HepG2 (cell line): ENCODE measurements at regions not wholly inside any gene's neighbourhood (a gene's known extent, or its start where the extent isn't known, plus 50 kb on each side); places are given as distances from the start of the nearest gene placed in this dataset.

Experiments used
- ATAC-seq: fragments of 200-7000 bp; cut with Tn5 transposase; 3 replicates; pipeline ENCODE4 v1.9.1; 2020; ENCODE audit warnings: mild to moderate bottlenecking, moderate library complexity
- BruUV-seq: library from RNA; stranded (reverse); fragments of 400-500 nt; replicated peaks from 2 replicates; lab custom pipeline; 2021; lab: Mats Ljungman, UMichigan
- CTCF ChIA-PET: fragments of 300-600 bp; formaldehyde crosslinking; extraction: SDS; loops from one replicate; lab custom pipeline; 2021; ENCODE audit warnings: low total read pairs, inconsistent platforms, low intra/inter-chr PET ratio; lab: Yijun Ruan, JAX
- POLR2A ChIA-PET: fragments of 350-600 bp; sonication (Branson Sonifier 250); formaldehyde crosslinking; loops from one replicate; lab custom pipeline; 2020; ENCODE audit warnings: antibody characterized with exemption, inconsistent platforms; lab: Yijun Ruan, JAX
- DNase-seq: peaks from one replicate; pipeline ENCODE4 v3.0.0-alpha.2; 2015; ENCODE audit warnings: low spot score
- FAIRE-seq: peaks from 3 replicates; lab custom pipeline; 2011; peaks lifted over from hg19 to GRCh38; lab: Jason Lieb, UNC
- H2AFZ ChIP-seq: one replicate; pipeline ENCODE4 v1.6.1; 2011; ENCODE audit warnings: low read length, inconsistent platforms
- H3K27ac ChIP-seq: fragments of 300-600 bp; 3 replicates; pipeline ENCODE4 v1.8.0; 2011; ENCODE audit warnings: mixed run types, mild to moderate bottlenecking, mixed read lengths, low read length, inconsistent platforms; ENCODE audit not compliant: insufficient read depth; ENCODE audit errors: extremely low read length
- H3K27me3 ChIP-seq, 2 experiments: fragments of 200-600 bp in 1 of 2; 2 replicates in 1 of 2; 3 replicates in 1 of 2; pipeline versions ENCODE4 v1.6.0 to v1.8.0; 2011; ENCODE audit warnings: low read length in 2 of 2, mild to moderate bottlenecking in 2 of 2, moderate library complexity in 2 of 2, inconsistent platforms in 1 of 2; ENCODE audit not compliant: insufficient read depth in 2 of 2, control insufficient read depth in 1 of 2
- H3K36me3 ChIP-seq, 2 experiments: fragments of 200-600 bp in 1 of 2; replicated peaks in 1 of 2; 2 replicates in 1 of 2; 3 replicates in 1 of 2; pipeline versions ENCODE4 v1.5.1 to v1.8.0; 2011; ENCODE audit warnings: low read length in 2 of 2, inconsistent platforms in 1 of 2; ENCODE audit not compliant: insufficient read depth in 2 of 2, control insufficient read depth in 1 of 2
- H3K4me1 ChIP-seq: 2 replicates; pipeline ENCODE4 v1.5.1; 2012; ENCODE audit warnings: low read length, inconsistent platforms; ENCODE audit not compliant: insufficient read depth
- H3K4me2 ChIP-seq: 2 replicates; pipeline ENCODE4 v1.6.0; 2011; ENCODE audit warnings: low read depth, low read length, inconsistent platforms
- H3K4me3 ChIP-seq, 3 experiments: fragments of 200-600 bp in 1 of 3; sonication (generic), shearing (Covaris generic) in 1 of 3; replicated peaks in 1 of 3; 2 replicates each; pipeline ENCODE4 v1.5.1; 2011 to 2016; ENCODE audit warnings: low read length in 3 of 3, inconsistent platforms in 2 of 3, low read depth in 2 of 3, mild to moderate bottlenecking in 2 of 3, control low read depth in 1 of 3, mixed read lengths in 1 of 3; ENCODE audit not compliant: insufficient read depth in 1 of 3
- H3K79me2 ChIP-seq: one replicate; pipeline ENCODE4 v1.6.1; 2011; ENCODE audit warnings: low read length, inconsistent platforms; ENCODE audit not compliant: insufficient read depth
- H3K9ac ChIP-seq: 2 replicates; pipeline ENCODE4 v1.6.0; 2011; ENCODE audit warnings: mild to moderate bottlenecking, low read depth, low read length, inconsistent platforms; ENCODE audit not compliant: insufficient read depth
- H3K9me3 ChIP-seq: 2 replicates; pipeline ENCODE4 v1.5.1; 2012; ENCODE audit warnings: mild to moderate bottlenecking, low read length
- H4K20me1 ChIP-seq: 2 replicates; pipeline ENCODE4 v1.6.0; 2011; ENCODE audit warnings: inconsistent platforms, mild to moderate bottlenecking, low read length, moderate library complexity; ENCODE audit not compliant: insufficient read depth
- IRF1 ChIP-seq: sonication (generic); formaldehyde crosslinking; IDR thresholded peaks from 2 replicates; pipeline ENCODE4 v1.4.0; 2020; ENCODE audit warnings: low read depth, mild to moderate bottlenecking, missing genetic modification reagents
- ISX ChIP-seq: sonication (generic); formaldehyde crosslinking; conservative IDR thresholded peaks from 2 replicates; pipeline ENCODE4 v1.5.0; 2020; ENCODE audit warnings: missing genetic modification reagents
- SMYD3 ChIP-seq: sonication (generic); formaldehyde crosslinking; IDR thresholded peaks from 2 replicates; pipeline ENCODE4 v1.8.1; 2023; ENCODE audit warnings: mild to moderate bottlenecking, missing genetic modification reagents
- TBX3 ChIP-seq: fragments of 450-650 bp; IDR thresholded peaks from 2 replicates; pipeline ENCODE4 v1.6.1; 2017; ENCODE audit warnings: antibody characterized with exemption, mild to moderate bottlenecking, inconsistent platforms, borderline replicate concordance
- TRIM24 ChIP-seq: sonication (generic); formaldehyde crosslinking; IDR thresholded peaks from 2 replicates; pipeline ENCODE4 v1.8.0; 2022; ENCODE audit warnings: mild to moderate bottlenecking, missing genetic modification reagents
- ZNF138 ChIP-seq: sonication (generic); formaldehyde crosslinking; IDR thresholded peaks from 2 replicates; pipeline ENCODE4 v1.5.0; 2020; ENCODE audit warnings: mild to moderate bottlenecking, low read depth, missing genetic modification reagents
- ZNF232 ChIP-seq: sonication (generic); formaldehyde crosslinking; IDR thresholded peaks from 2 replicates; pipeline ENCODE4 v1.4.0; 2020; ENCODE audit warnings: missing genetic modification reagents, borderline replicate concordance
- ZNF33A ChIP-seq: sonication (generic); formaldehyde crosslinking; IDR thresholded peaks from 2 replicates; pipeline ENCODE4 v1.5.1; 2020; ENCODE audit warnings: missing genetic modification reagents, mild to moderate bottlenecking, moderate library complexity, borderline replicate concordance
- ZNF484 ChIP-seq: sonication (generic); formaldehyde crosslinking; IDR thresholded peaks from 2 replicates; pipeline ENCODE4 v1.5.1; 2020; ENCODE audit warnings: mild to moderate bottlenecking, low read depth, missing genetic modification reagents, borderline replicate concordance
- ZNF615 ChIP-seq: sonication (generic); formaldehyde crosslinking; IDR thresholded peaks from 2 replicates; pipeline ENCODE4 v1.5.0; 2020; ENCODE audit warnings: mild to moderate bottlenecking, missing genetic modification reagents, borderline replicate concordance
- ZNF629 ChIP-seq: sonication (generic); formaldehyde crosslinking; conservative IDR thresholded peaks from 2 replicates; pipeline ENCODE4 v1.5.0; 2020; ENCODE audit warnings: missing genetic modification reagents
- ZNF704 ChIP-seq: sonication (generic); formaldehyde crosslinking; IDR thresholded peaks from 2 replicates; pipeline ENCODE4 v1.8.1; 2023; ENCODE audit warnings: mild to moderate bottlenecking, inconsistent platforms, moderate library complexity, missing genetic modification reagents, borderline replicate concordance
- ZNF766 ChIP-seq: sonication (generic); formaldehyde crosslinking; IDR thresholded peaks from 2 replicates; pipeline ENCODE4 v1.5.0; 2020; ENCODE audit warnings: missing genetic modification reagents, borderline replicate concordance
- WGBS: methylation state at CpG from one replicate; pipeline ENCODE4 v1.1.6; 2017; ENCODE audit warnings: low lambda C conversion rate; 5-methylcytosine and 5-hydroxymethylcytosine counted together
- in situ Hi-C: cut with HindIII; loops from 2 replicates; pipeline ENCODE4 v1.10.0; 2017; ENCODE audit warnings: low pct_unique_long_range_greater_than_20kb; ENCODE audit not compliant: extremely low pct_ligation_motif_present
- intact Hi-C: fragments of 100-400 bp; cut with micrococcal nuclease; formaldehyde crosslinking; loops from one replicate; pipeline ENCODE4 v1.10.0; 2022; ENCODE audit not compliant: unreplicated experiment
- TF ChIP-seq, protein P1 (sequence below): sonication (generic); formaldehyde crosslinking; IDR thresholded peaks from 2 replicates; pipeline ENCODE4 v1.4.0; 2020; ENCODE audit warnings: missing genetic modification reagents
- TF ChIP-seq, protein P2 (sequence below): sonication (generic); formaldehyde crosslinking; conservative IDR thresholded peaks from 2 replicates; pipeline ENCODE4 v1.4.0; 2020; ENCODE audit warnings: missing genetic modification reagents
- TF ChIP-seq, protein P3 (sequence below): sonication (generic); formaldehyde crosslinking; IDR thresholded peaks from 2 replicates; pipeline ENCODE4 v1.4.0; 2020; ENCODE audit warnings: missing genetic modification reagents

DNA sequence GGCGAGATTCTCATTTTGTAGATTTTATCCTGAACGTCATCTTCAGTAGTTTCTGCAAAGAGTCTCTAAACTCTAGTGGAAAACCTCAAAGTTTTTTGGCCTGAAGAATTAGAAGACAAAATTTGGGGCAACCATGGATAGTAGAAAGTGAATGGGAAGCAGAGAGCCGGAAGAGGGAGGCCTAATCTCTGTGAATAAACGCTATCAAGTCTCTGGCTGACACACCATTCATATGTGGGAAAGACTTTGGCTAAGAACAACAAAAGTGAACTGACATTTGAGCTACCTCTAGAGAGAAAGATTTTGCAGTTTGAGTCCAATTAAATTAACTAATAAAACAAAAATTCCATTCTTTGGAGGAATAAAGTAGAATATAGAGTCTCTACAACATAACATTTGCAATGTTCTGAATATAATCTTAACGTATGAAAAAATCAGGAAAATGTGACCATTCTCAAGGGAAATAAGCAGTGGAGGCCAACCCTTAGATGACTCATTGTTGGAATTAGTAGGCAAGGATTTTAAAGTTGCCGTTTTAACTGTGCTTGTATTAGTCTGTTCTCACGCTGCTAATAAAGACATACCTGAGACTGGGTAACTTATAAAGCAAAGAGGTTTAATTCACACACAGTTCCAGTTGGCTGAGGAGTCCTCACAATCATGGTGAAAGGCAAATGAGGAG is 184.6 kb downstream of the C3orf38 start:
- Histone ChIP-seq H4K20me1 (no peaks in the 10 kb centered on the region), H3K4me2 (no peak overlapping the region), H2AFZ (no peak overlapping the region), H3K9ac (no peak overlapping the region), H3K4me3 (no peak overlapping the region), H3K9me3 (peaks cover 14% of the 10 kb centered on the region), H3K4me1 (no peaks in the 10 kb centered on the region), H3K79me2 (no peaks in the 10 kb centered on the region), H3K27ac (no peak overlapping the region), H3K27me3 (no peaks in the 10 kb centered on the region), H3K36me3 (no peaks in the 10 kb centered on the region)
- DNase-seq: no peak
- in situ Hi-C loops (no loop called here), intact Hi-C loops (no loop called here)
- POLR2A ChIA-PET: no interaction called here
- CTCF ChIA-PET: no interaction called here
- ATAC-seq: no peak
- no peak for FAIRE-seq
- WGBS: under 1% methylated on average over 7 of the region's 7 CpGs
- BruUV-seq: no TSS peak
- TF ChIP-seq ZNF615 (CRISPR knock-in tag) (no peak), TRIM24 (no peak), ZNF138 (CRISPR knock-in tag) (no peak), ISX (no peak), ZNF484 (no peak), SMYD3 (no peak), ZNF629 (CRISPR knock-in tag) (no peak), ZNF704 (CRISPR knock-in tag) (no peak), ZNF766 (CRISPR knock-in tag) (no peak), ZNF232 (no peak), ZNF33A (CRISPR knock-in tag) (no peak), IRF1 (no peak), TBX3 (no peak)
- TF ChIP-seq, protein P1, sequence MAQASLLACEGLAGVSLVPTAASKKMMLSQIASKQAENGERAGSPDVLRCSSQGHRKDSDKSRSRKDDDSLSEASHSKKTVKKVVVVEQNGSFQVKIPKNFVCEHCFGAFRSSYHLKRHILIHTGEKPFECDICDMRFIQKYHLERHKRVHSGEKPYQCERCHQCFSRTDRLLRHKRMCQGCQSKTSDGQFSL (CRISPR knock-in tag): no peak
- TF ChIP-seq, protein P2, sequence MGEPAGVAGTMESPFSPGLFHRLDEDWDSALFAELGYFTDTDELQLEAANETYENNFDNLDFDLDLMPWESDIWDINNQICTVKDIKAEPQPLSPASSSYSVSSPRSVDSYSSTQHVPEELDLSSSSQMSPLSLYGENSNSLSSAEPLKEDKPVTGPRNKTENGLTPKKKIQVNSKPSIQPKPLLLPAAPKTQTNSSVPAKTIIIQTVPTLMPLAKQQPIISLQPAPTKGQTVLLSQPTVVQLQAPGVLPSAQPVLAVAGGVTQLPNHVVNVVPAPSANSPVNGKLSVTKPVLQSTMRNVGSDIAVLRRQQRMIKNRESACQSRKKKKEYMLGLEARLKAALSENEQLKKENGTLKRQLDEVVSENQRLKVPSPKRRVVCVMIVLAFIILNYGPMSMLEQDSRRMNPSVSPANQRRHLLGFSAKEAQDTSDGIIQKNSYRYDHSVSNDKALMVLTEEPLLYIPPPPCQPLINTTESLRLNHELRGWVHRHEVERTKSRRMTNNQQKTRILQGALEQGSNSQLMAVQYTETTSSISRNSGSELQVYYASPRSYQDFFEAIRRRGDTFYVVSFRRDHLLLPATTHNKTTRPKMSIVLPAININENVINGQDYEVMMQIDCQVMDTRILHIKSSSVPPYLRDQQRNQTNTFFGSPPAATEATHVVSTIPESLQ: no peak
- TF ChIP-seq, protein P3, sequence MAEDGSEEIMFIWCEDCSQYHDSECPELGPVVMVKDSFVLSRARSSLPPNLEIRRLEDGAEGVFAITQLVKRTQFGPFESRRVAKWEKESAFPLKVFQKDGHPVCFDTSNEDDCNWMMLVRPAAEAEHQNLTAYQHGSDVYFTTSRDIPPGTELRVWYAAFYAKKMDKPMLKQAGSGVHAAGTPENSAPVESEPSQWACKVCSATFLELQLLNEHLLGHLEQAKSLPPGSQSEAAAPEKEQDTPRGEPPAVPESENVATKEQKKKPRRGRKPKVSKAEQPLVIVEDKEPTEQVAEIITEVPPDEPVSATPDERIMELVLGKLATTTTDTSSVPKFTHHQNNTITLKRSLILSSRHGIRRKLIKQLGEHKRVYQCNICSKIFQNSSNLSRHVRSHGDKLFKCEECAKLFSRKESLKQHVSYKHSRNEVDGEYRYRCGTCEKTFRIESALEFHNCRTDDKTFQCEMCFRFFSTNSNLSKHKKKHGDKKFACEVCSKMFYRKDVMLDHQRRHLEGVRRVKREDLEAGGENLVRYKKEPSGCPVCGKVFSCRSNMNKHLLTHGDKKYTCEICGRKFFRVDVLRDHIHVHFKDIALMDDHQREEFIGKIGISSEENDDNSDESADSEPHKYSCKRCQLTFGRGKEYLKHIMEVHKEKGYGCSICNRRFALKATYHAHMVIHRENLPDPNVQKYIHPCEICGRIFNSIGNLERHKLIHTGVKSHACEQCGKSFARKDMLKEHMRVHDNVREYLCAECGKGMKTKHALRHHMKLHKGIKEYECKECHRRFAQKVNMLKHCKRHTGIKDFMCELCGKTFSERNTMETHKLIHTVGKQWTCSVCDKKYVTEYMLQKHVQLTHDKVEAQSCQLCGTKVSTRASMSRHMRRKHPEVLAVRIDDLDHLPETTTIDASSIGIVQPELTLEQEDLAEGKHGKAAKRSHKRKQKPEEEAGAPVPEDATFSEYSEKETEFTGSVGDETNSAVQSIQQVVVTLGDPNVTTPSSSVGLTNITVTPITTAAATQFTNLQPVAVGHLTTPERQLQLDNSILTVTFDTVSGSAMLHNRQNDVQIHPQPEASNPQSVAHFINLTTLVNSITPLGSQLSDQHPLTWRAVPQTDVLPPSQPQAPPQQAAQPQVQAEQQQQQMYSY: no peak
